PC-9 (cell line): ENCODE measurements at regions not wholly inside any gene's neighbourhood (a gene's known extent, or its start where the extent isn't known, plus 50 kb on each side); places are given as distances from the start of the nearest gene placed in this dataset.

Experiments
- CTCF ChIP-seq: fragments of 200-600 bp; sonication (generic); conservative IDR thresholded peaks from 2 replicates; pipeline ENCODE4 v1.6.1; 2017; ENCODE audit warnings: mixed run types, antibody characterized with exemption, mild to moderate bottlenecking, moderate library complexity
- EZH2 ChIP-seq: fragments of 200-600 bp; sonication (generic); IDR thresholded peaks from 2 replicates; pipeline ENCODE4 v1.8.0; 2017; ENCODE audit warnings: antibody characterized with exemption, low read depth

GRCh38 chr10:131626274-131626673, 274.5 kb upstream of the PPP2R2D start:
- no peak for TF ChIP-seq CTCF
- TF ChIP-seq EZH2: no peak
